HFFc6 (cell line): ENCODE measurements at regions not wholly inside any gene's neighbourhood (a gene's known extent, or its start where the extent isn't known, plus 50 kb on each side); places are given as distances from the start of the nearest gene placed in this dataset.

Experiments
- DNase-seq: peaks from one replicate; pipeline ENCODE4 v3.0.0-alpha.2; 2018
- H3K27ac Mint-ChIP-seq: 2 replicates; pipeline ENCODE4 v1.8.0; 2020; ENCODE audit warnings: mild to moderate bottlenecking, mixed read lengths
- H3K27me3 Mint-ChIP-seq: 2 replicates; pipeline ENCODE4 v1.8.0; 2021; ENCODE audit warnings: mild to moderate bottlenecking, moderate library complexity, mixed read lengths; ENCODE audit not compliant: insufficient read depth
- H3K36me3 Mint-ChIP-seq: 2 replicates; pipeline ENCODE4 v1.8.0; 2021; ENCODE audit warnings: low read depth, mixed read lengths
- H3K4me1 Mint-ChIP-seq: 2 replicates; pipeline ENCODE4 v1.8.0; 2020; ENCODE audit warnings: low read depth, mixed read lengths
- H3K4me3 Mint-ChIP-seq: 2 replicates; pipeline ENCODE4 v1.8.0; 2020; ENCODE audit warnings: mild to moderate bottlenecking, moderate library complexity, mixed read lengths
- H3K9me3 Mint-ChIP-seq: 2 replicates; pipeline ENCODE4 v1.8.0; 2020; ENCODE audit warnings: mild to moderate bottlenecking, mixed read lengths
- CTCF ChIP-seq: fragments of 200-600 bp; sonication (generic); IDR thresholded peaks from 2 replicates; pipeline ENCODE4 v1.5.0; 2021; ENCODE audit warnings: antibody characterized with exemption, mild to moderate bottlenecking

DNA sequence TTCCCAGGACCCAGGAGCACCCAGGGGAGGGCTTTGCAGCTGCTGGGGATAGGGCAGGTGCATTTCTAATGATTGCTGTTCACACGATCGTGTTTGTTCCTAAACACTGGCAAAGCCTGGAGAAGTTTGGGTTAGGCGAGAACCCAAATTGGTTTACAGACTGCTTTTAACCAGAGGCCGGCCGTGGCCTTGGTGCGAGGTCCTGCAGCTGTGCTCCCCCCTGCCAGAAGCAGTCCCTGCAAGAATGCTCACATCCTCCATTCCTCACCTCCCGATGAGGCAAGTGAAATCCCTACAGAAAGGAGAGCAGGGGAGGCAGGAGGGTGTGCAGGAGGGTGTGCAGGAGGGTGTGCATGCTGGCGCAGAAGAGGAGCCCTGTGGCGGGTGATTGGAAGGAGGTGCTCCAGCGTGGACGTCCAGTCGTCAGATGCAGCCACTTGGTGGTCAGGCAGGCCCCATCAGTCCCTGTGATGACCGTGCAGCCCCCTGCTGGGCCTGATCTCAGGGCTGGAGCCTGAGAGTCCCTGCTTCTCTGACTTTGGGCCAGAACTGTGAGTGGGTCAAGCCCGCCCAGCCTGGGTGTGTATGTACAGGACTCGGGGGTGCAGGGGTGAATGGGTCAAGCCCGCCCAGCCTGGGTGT lies 55.7 kb upstream of the FRMD1 start:
- peaks cover 8% of the 10 kb centered on the region; the same call in 1 of the 2 replicates for H3K4me1 Mint-ChIP-seq
- peaks cover 9% of the 10 kb centered on the region; the same call in 1 of the 2 replicates for H3K9me3 Mint-ChIP-seq
- H3K4me3 Mint-ChIP-seq, result no peak overlapping the region
- no peak overlapping the region for H3K27ac Mint-ChIP-seq
- no peak for DNase-seq
- TF ChIP-seq CTCF, result no peak
- H3K27me3 Mint-ChIP-seq, result no peaks in the 10 kb centered on the region; the same call in 1 of the 2 replicates
- no peaks in the 10 kb centered on the region for H3K36me3 Mint-ChIP-seq

DNA sequence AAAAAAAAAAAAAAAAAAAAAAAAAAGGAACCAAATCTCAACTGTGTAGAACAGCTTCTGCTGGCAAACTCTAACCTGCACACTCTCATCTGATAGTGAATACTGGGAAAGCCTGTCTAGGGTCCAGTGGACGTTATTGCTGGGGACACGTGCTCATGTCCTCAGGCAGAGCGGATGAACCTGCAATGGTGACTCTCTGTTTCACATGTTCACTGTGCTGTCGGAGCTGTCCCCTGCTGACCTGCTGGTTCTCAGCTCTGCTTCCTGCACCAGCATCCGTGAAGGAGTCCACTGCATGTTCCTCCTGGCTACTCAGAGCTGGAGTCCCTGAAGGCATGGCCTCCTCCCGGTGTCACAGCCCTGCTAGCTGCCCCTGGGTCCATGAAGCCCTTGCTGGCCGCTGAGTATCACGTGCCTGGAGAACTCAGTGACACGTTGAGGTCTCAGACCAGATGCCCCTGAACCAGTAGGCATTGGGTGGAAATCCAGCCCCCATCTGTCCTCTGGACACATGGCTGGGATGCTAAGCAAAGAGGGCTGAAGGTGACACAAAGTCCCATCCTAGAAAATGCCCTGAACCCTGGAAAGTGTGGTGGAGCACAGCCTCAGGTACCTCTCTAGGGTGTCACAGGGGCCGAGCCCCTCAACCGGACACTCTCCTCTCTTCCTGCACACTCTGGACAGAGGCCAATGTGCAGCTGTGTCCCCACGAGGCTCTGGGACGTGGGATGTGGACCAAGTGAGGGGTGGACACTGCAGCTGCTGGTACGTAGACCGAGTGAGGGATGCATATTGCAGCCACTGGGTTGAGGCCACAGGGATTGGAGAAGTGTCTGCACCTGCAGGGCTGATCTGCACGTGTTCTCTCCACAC lies 54.9 kb upstream of the FRMD1 start:
- TF ChIP-seq CTCF, result no peak
- no peak for DNase-seq
- H3K4me1 Mint-ChIP-seq, result peaks cover 8% of the 10 kb centered on the region; the same call in 1 of the 2 replicates
- H3K27me3 Mint-ChIP-seq, result no peaks in the 10 kb centered on the region; the same call in 1 of the 2 replicates
- H3K36me3 Mint-ChIP-seq, result no peaks in the 10 kb centered on the region
- H3K9me3 Mint-ChIP-seq, result peaks cover 9% of the 10 kb centered on the region; the same call in 1 of the 2 replicates
- H3K27ac Mint-ChIP-seq, result no peak overlapping the region
- peak overlapping the region; percentile 78; the same call in 1 of the 2 replicates for H3K4me3 Mint-ChIP-seq

DNA sequence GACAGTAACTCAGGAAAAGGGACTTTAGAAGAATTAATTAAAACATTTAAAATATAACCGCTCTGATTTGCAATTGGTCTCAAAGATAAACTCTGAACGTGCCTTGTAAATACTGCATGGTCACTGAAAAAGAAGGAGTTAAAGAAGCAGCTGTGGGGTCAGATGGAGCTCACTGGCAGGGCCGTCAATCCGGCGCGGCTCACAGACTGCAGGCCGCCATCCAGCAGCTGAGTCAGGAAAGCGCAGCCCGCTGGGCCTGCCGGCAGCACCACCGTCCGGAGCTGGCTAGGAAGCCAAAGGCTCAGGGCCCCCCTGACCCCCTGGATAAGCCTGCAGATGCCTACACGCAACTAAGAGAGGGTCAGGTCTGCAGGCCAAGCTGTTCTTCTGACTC lies 54.2 kb upstream of the FRMD1 start:
- no peak for TF ChIP-seq CTCF
- Mint-ChIP-seq H3K9me3 (peaks cover 9% of the 10 kb centered on the region; the same call in 1 of the 2 replicates), H3K27ac (peak overlapping the region; percentile 18; the same call in 1 of the 2 replicates), H3K27me3 (no peaks in the 10 kb centered on the region; the same call in 1 of the 2 replicates), H3K4me3 (peak overlapping the region; percentile 78), H3K4me1 (peaks cover 8% of the 10 kb centered on the region; the same call in 1 of the 2 replicates), H3K36me3 (no peaks in the 10 kb centered on the region)
- DNase-seq, result no peak

DNA sequence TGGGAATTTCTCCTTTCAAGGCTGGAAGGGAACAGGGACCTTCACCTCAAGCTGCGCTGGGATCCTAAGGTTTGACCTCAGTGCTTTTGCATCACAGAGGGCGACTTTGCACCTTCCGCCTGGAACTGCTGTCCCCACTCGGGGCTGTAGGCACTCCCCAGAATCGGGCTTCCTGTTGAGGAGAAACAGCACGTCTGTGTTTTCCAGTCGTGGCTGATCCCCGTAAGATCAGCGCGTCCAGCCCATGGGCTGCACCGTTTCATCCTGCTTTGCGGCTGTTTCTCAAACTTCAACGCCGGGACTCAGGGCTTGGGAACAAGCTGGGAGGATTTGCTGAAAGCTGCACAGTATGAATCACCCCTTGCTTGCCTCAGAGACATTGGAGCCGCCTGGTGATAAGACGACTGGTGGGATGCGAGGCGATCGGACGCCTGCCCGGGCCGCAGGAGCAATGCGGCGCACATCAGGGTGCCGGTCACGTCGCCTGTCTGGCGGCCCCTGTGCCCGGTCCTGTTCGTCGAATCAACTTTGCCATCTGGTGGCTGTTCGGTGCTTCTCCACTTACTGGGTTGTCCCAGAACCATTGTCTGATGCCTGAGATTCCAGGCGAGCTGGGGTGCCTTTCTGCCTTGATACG lies 53.6 kb upstream of the FRMD1 start:
- Mint-ChIP-seq H3K4me1 (peaks cover 8% of the 10 kb centered on the region; the same call in 1 of the 2 replicates), H3K27me3 (peaks cover 3% of the 10 kb centered on the region), H3K36me3 (no peaks in the 10 kb centered on the region), H3K27ac (peak overlapping the region; percentile 18; the same call in 1 of the 2 replicates), H3K4me3 (peak overlapping the region; percentile 78; the same call in 1 of the 2 replicates), H3K9me3 (peaks cover 9% of the 10 kb centered on the region; the same call in 1 of the 2 replicates)
- peak; percentile 26 for DNase-seq
- TF ChIP-seq CTCF, result peak; percentile 65
